Liver (tissue), 8 donors: ENCODE measurements at regions not wholly inside any gene's neighbourhood (a gene's known extent, or its start where the extent isn't known, plus 50 kb on each side); places are given as distances from the start of the nearest gene placed in this dataset.

ENCODE experiments used
- DNase-seq: peaks from one replicate; pipeline ENCODE4 v3.0.0-alpha.2; 2017; ENCODE audit warnings: low spot score
- H3K27ac ChIP-seq, 2 donors: one replicate each; pipeline ENCODE4 v1.7.0; 2013; ENCODE audit warnings: inconsistent platforms in 2 of 2, low read length in 2 of 2, control low read depth in 1 of 2, low read depth in 1 of 2, mild to moderate bottlenecking in 1 of 2
- H3K27me3 ChIP-seq, 4 donors: one replicate each; pipeline versions ENCODE4 v1.6.1 to v1.7.0; 2013; ENCODE audit warnings: low read length in 3 of 4, inconsistent platforms in 1 of 4, mild to moderate bottlenecking in 1 of 4, moderate library complexity in 1 of 4; ENCODE audit not compliant: control insufficient read depth in 4 of 4, insufficient read depth in 4 of 4
- H3K36me3 ChIP-seq, 4 donors: one replicate each; pipeline versions ENCODE4 v1.6.1 to v1.7.0; 2013; ENCODE audit warnings: low read length in 3 of 4, mild to moderate bottlenecking in 3 of 4, low read depth in 1 of 4, moderate library complexity in 1 of 4; ENCODE audit not compliant: control insufficient read depth in 4 of 4, insufficient read depth in 3 of 4
- H3K4me1 ChIP-seq, 4 donors: one replicate each; pipeline versions ENCODE4 v1.6.1 to v1.7.0; 2013; ENCODE audit warnings: low read length in 3 of 4, mild to moderate bottlenecking in 3 of 4, moderate library complexity in 1 of 4; ENCODE audit not compliant: control insufficient read depth in 4 of 4, insufficient read depth in 4 of 4
- H3K4me3 ChIP-seq, 3 donors: one replicate each; pipeline versions ENCODE4 v1.6.1 to v1.7.0; 2013; ENCODE audit warnings: low read length in 3 of 3, control low read depth in 1 of 3, low read depth in 1 of 3, mild to moderate bottlenecking in 1 of 3
- H3K9ac ChIP-seq, 2 donors: one replicate each; pipeline ENCODE4 v1.7.0; 2013; ENCODE audit warnings: low read length in 2 of 2, mild to moderate bottlenecking in 2 of 2, moderate library complexity in 2 of 2, control low read depth in 1 of 2, low read depth in 1 of 2
- H3K9me3 ChIP-seq, 4 donors: one replicate each; pipeline versions ENCODE4 v1.6.1 to v1.7.0; 2013; ENCODE audit warnings: low read length in 3 of 4; ENCODE audit not compliant: control insufficient read depth in 4 of 4
- CTCF ChIP-seq: fragments of 150-350 bp; IDR thresholded peaks from 2 replicates; pipeline ENCODE4 v1.5.1; 2017; ENCODE audit warnings: improper control_type of control experiment, low read depth, low read length; ENCODE audit not compliant: missing input control
- EGR1 ChIP-seq, 2 donors: IDR thresholded peaks; 2 replicates each; pipeline ENCODE4 v1.6.1; 2016 to 2018; ENCODE audit warnings: antibody characterized with exemption in 2 of 2, low read depth in 2 of 2
- FOXA1 ChIP-seq: IDR thresholded peaks from 2 replicates; pipeline ENCODE4 v1.6.1; 2016; ENCODE audit warnings: antibody characterized with exemption
- GABPA ChIP-seq, 2 donors: IDR thresholded peaks in 1 of 2; conservative IDR thresholded peaks in 1 of 2; 2 replicates each; pipeline ENCODE4 v1.6.1; 2016; ENCODE audit warnings: antibody characterized with exemption in 2 of 2, mild to moderate bottlenecking in 1 of 2, moderate library complexity in 1 of 2
- HNF4A ChIP-seq, 2 donors: conservative IDR thresholded peaks; 2 replicates each; pipeline ENCODE4 v1.6.1; 2016; ENCODE audit warnings: antibody characterized with exemption in 2 of 2, mild to moderate bottlenecking in 2 of 2
- HNF4G ChIP-seq: IDR thresholded peaks from 2 replicates; pipeline ENCODE4 v1.6.1; 2016; ENCODE audit warnings: antibody characterized with exemption
- JUND ChIP-seq, 2 donors: IDR thresholded peaks; 2 replicates each; pipeline ENCODE4 v1.6.1; 2016; ENCODE audit warnings: antibody characterized with exemption in 2 of 2
- NR2F2 ChIP-seq: IDR thresholded peaks from 2 replicates; pipeline ENCODE4 v1.6.1; 2016; ENCODE audit warnings: antibody characterized with exemption
- RXRA ChIP-seq, 2 donors: IDR thresholded peaks; 2 replicates each; pipeline ENCODE4 v1.6.1; 2017 to 2018; ENCODE audit warnings: antibody characterized with exemption in 2 of 2, mild to moderate bottlenecking in 1 of 2
- YY1 ChIP-seq: IDR thresholded peaks from 2 replicates; pipeline ENCODE4 v1.6.1; 2016; ENCODE audit warnings: antibody characterized with exemption, mild to moderate bottlenecking
- WGBS: extraction: QIAGEN DNeasy Blood & Tissue Kit; methylation state at CpG from one replicate; pipeline ENCODE4 v1.1.7; 2013; 5-methylcytosine and 5-hydroxymethylcytosine counted together
- TF ChIP-seq, protein P1 (sequence below): IDR thresholded peaks from 2 replicates; pipeline ENCODE4 v1.6.1; 2016; ENCODE audit warnings: antibody characterized with exemption
- TF ChIP-seq, protein P2 (sequence below): IDR thresholded peaks from 2 replicates; pipeline ENCODE4 v1.6.1; 2016; ENCODE audit warnings: antibody characterized with exemption
- TF ChIP-seq, protein P3 (sequence below): IDR thresholded peaks from 2 replicates; pipeline ENCODE4 v1.6.1; 2016; ENCODE audit warnings: antibody characterized with exemption, mild to moderate bottlenecking
- donor health status: healthy.
- donor health status: healthy.
- donor health status: healthy.
- donor health status: healthy.
- donor health status: healthy.

- TF ChIP-seq, protein P1, sequence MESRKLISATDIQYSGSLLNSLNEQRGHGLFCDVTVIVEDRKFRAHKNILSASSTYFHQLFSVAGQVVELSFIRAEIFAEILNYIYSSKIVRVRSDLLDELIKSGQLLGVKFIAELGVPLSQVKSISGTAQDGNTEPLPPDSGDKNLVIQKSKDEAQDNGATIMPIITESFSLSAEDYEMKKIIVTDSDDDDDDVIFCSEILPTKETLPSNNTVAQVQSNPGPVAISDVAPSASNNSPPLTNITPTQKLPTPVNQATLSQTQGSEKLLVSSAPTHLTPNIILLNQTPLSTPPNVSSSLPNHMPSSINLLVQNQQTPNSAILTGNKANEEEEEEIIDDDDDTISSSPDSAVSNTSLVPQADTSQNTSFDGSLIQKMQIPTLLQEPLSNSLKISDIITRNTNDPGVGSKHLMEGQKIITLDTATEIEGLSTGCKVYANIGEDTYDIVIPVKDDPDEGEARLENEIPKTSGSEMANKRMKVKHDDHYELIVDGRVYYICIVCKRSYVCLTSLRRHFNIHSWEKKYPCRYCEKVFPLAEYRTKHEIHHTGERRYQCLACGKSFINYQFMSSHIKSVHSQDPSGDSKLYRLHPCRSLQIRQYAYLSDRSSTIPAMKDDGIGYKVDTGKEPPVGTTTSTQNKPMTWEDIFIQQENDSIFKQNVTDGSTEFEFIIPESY = no peak
These were observed 191.8 kb upstream of the S100G start (continued) for GRCh38 chrX:16458208-16458607.

DNA sequence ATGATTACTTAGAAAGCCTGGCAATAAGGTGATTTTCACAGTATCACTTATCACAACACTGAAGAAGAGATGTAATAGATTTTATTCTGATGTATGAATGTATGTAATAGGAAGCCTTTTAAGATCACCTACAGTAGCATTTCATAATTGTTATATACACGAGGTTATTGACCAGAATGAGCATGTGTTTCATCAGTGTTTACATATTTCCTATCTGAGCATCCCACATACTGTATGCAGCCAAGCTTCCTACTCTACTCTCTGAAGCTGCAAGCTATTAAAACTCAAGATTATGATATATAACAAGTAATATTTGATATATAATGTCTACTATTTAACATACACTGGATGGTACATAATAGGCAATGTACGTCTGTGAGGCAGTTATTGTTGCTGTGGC lies 190.9 kb upstream of the S100G start:
- TF ChIP-seq GABPA (IDR thresholded peaks at IDR 0.05 in 1 of 2, conservative IDR thresholded peaks at IDR 0.05 in 1 of 2) = no peak
- no peak for TF ChIP-seq RXRA (IDR thresholded peaks at IDR 0.05)
- no peak for TF ChIP-seq JUND (IDR thresholded peaks at IDR 0.05)
- TF ChIP-seq HNF4G = no peak
- TF ChIP-seq CTCF = no peak
- no peak for TF ChIP-seq NR2F2
- TF ChIP-seq EGR1 (IDR thresholded peaks at IDR 0.05; ENCODE audit: low read depth in 2 of 2) = no peak
- TF ChIP-seq, protein P2, sequence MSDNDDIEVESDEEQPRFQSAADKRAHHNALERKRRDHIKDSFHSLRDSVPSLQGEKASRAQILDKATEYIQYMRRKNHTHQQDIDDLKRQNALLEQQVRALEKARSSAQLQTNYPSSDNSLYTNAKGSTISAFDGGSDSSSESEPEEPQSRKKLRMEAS = no peak
- TF ChIP-seq FOXA1 = no peak
- TF ChIP-seq, protein P1 = no peak
- no peak for TF ChIP-seq HNF4A (conservative IDR thresholded peaks at IDR 0.05)
- no peak for TF ChIP-seq YY1
- TF ChIP-seq, protein P3, sequence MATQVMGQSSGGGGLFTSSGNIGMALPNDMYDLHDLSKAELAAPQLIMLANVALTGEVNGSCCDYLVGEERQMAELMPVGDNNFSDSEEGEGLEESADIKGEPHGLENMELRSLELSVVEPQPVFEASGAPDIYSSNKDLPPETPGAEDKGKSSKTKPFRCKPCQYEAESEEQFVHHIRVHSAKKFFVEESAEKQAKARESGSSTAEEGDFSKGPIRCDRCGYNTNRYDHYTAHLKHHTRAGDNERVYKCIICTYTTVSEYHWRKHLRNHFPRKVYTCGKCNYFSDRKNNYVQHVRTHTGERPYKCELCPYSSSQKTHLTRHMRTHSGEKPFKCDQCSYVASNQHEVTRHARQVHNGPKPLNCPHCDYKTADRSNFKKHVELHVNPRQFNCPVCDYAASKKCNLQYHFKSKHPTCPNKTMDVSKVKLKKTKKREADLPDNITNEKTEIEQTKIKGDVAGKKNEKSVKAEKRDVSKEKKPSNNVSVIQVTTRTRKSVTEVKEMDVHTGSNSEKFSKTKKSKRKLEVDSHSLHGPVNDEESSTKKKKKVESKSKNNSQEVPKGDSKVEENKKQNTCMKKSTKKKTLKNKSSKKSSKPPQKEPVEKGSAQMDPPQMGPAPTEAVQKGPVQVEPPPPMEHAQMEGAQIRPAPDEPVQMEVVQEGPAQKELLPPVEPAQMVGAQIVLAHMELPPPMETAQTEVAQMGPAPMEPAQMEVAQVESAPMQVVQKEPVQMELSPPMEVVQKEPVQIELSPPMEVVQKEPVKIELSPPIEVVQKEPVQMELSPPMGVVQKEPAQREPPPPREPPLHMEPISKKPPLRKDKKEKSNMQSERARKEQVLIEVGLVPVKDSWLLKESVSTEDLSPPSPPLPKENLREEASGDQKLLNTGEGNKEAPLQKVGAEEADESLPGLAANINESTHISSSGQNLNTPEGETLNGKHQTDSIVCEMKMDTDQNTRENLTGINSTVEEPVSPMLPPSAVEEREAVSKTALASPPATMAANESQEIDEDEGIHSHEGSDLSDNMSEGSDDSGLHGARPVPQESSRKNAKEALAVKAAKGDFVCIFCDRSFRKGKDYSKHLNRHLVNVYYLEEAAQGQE = no peak
- Histone ChIP-seq H3K4me3 (no peak overlapping the region), H3K4me1 (no peaks in the 10 kb centered on the region), H3K9me3 (no peaks in the 10 kb centered on the region), H3K9ac (no peak overlapping the region), H3K27ac (no peak overlapping the region), H3K27me3 (no peaks in the 10 kb centered on the region), H3K36me3 (no peaks in the 10 kb centered on the region)
- 42% methylated on average over 2 of the region's 2 CpGs for WGBS
- no peak for DNase-seq
